IMR-90 (cell line): ENCODE measurements at regions not wholly inside any gene's neighbourhood (a gene's known extent, or its start where the extent isn't known, plus 50 kb on each side); places are given as distances from the start of the nearest gene placed in this dataset.

ENCODE experiments used
- ATAC-seq: fragments of 200-7000 bp; cut with Tn5 transposase; 2 replicates; pipeline ENCODE4 v1.9.1; 2020; ENCODE audit warnings: low read depth, mild to moderate bottlenecking, moderate library complexity
- BruUV-seq: library from RNA; stranded (reverse); fragments of 400-500 nt; replicated peaks from 2 replicates; lab custom pipeline; 2021; lab: Mats Ljungman, UMichigan
- CTCF ChIA-PET: fragments of 300-600 bp; formaldehyde crosslinking; extraction: SDS; loops from one replicate; lab custom pipeline; 2021; ENCODE audit warnings: antibody characterized with exemption; lab: Yijun Ruan, JAX
- POLR2A ChIA-PET: fragments of 300-600 bp; sonication (Branson Sonifier 250); formaldehyde crosslinking; loops from one replicate; lab custom pipeline; 2022; ENCODE audit warnings: antibody characterized with exemption; ENCODE audit not compliant: unreplicated experiment; lab: Charles Lee
- DNase-seq: peaks from one replicate; pipeline ENCODE4 v3.0.0; 2013
- H2AFZ ChIP-seq: replicated peaks from 2 replicates; pipeline ENCODE3; 2013; ENCODE audit warnings: low read length, mild to moderate bottlenecking; ENCODE audit not compliant: poor library complexity
- H2AK5ac ChIP-seq: 2 replicates; pipeline ENCODE4 v1.6.1; 2013; ENCODE audit warnings: low read depth, low read length, inconsistent platforms
- H2AK9ac ChIP-seq: replicated peaks from 2 replicates; pipeline ENCODE3; 2013; ENCODE audit warnings: mild to moderate bottlenecking, low read depth, low read length, moderate library complexity; ENCODE audit not compliant: poor library complexity
- H2BK120ac ChIP-seq: 2 replicates; pipeline ENCODE4 v1.6.1; 2013; ENCODE audit warnings: low read depth, low read length, inconsistent platforms
- H2BK15ac ChIP-seq: 3 replicates; pipeline ENCODE4 v1.6.1; 2013; ENCODE audit warnings: low read depth, low read length, inconsistent platforms
- H2BK20ac ChIP-seq: 2 replicates; pipeline ENCODE4 v1.6.1; 2013; ENCODE audit warnings: low read depth, mild to moderate bottlenecking, inconsistent platforms, low read length, moderate library complexity
- H2BK5ac ChIP-seq: 2 replicates; pipeline ENCODE4 v1.6.1; 2013; ENCODE audit warnings: mild to moderate bottlenecking, low read depth, low read length, inconsistent platforms; ENCODE audit not compliant: poor library complexity, severe bottlenecking
- H3K14ac ChIP-seq: replicated peaks from 2 replicates; pipeline ENCODE4 v1.6.1; 2013; ENCODE audit warnings: low read depth, low read length, inconsistent platforms
- H3K18ac ChIP-seq: 2 replicates; pipeline ENCODE4 v1.6.1; 2013; ENCODE audit warnings: low read depth, low read length, control low read depth
- H3K23ac ChIP-seq: 2 replicates; pipeline ENCODE4 v1.6.1; 2013; ENCODE audit warnings: low read depth, low read length, inconsistent platforms
- H3K27ac ChIP-seq: 2 replicates; pipeline ENCODE4 v1.5.1; 2013; ENCODE audit warnings: mild to moderate bottlenecking, control low read depth, low read length; ENCODE audit not compliant: insufficient read depth
- H3K27me3 ChIP-seq: 2 replicates; pipeline ENCODE4 v1.6.1; 2013; ENCODE audit warnings: low read length; ENCODE audit not compliant: control insufficient read depth, insufficient read depth
- H3K36me3 ChIP-seq: 2 replicates; pipeline ENCODE4 v1.6.1; 2013; ENCODE audit warnings: low read length, mixed read lengths; ENCODE audit not compliant: control insufficient read depth, insufficient read depth
- H3K4ac ChIP-seq: 2 replicates; pipeline ENCODE4 v1.6.1; 2013; ENCODE audit warnings: low read depth, low read length, inconsistent platforms
- H3K4me1 ChIP-seq: 2 replicates; pipeline ENCODE4 v1.6.1; 2013; ENCODE audit warnings: low read length, mixed read lengths; ENCODE audit not compliant: control insufficient read depth, insufficient read depth
- H3K4me2 ChIP-seq: 2 replicates; pipeline ENCODE4 v1.6.1; 2013; ENCODE audit warnings: low read depth, mild to moderate bottlenecking, control low read depth, low read length, moderate library complexity
- H3K4me3 ChIP-seq: 2 replicates; pipeline ENCODE4 v1.5.1; 2013; ENCODE audit warnings: low read depth, mild to moderate bottlenecking, control low read depth, low read length, moderate library complexity; ENCODE audit not compliant: insufficient read depth
- H3K56ac ChIP-seq: 2 replicates; pipeline ENCODE4 v1.6.1; 2013; ENCODE audit warnings: low read length, inconsistent platforms; ENCODE audit not compliant: insufficient read depth; ENCODE audit errors: extremely low read depth
- H3K79me1 ChIP-seq, 2 experiments: 2 replicates each; pipeline ENCODE4 v1.6.1; 2013; ENCODE audit warnings: low read length in 2 of 2, inconsistent platforms in 1 of 2, low read depth in 1 of 2
- H3K9ac ChIP-seq: 2 replicates; pipeline ENCODE4 v1.6.1; 2013; ENCODE audit warnings: low read depth, low read length, control low read depth
- H3K9me1 ChIP-seq: 2 replicates; pipeline ENCODE4 v1.6.1; 2013; ENCODE audit warnings: low read length, inconsistent platforms; ENCODE audit not compliant: insufficient read depth
- H3K9me3 ChIP-seq: 2 replicates; pipeline ENCODE4 v1.6.1; 2013; ENCODE audit warnings: low read length; ENCODE audit not compliant: control insufficient read depth, insufficient read depth
- H4K20me1 ChIP-seq: 2 replicates; pipeline ENCODE4 v1.6.1; 2013; ENCODE audit warnings: low read length, inconsistent platforms; ENCODE audit not compliant: insufficient read depth
- H4K5ac ChIP-seq: 2 replicates; pipeline ENCODE4 v1.6.1; 2013; ENCODE audit warnings: mild to moderate bottlenecking, low read depth, low read length, control low read depth
- H4K8ac ChIP-seq, 2 experiments: 2 replicates each; pipeline ENCODE4 v1.6.1; 2013; ENCODE audit warnings: low read depth in 2 of 2, low read length in 2 of 2, control low read depth in 1 of 2, inconsistent platforms in 1 of 2
- H4K91ac ChIP-seq: 2 replicates; pipeline ENCODE4 v1.6.1; 2013; ENCODE audit warnings: low read depth, low read length, inconsistent platforms; ENCODE audit not compliant: insufficient read depth
- CEBPB ChIP-seq: IDR thresholded peaks from 2 replicates; pipeline ENCODE4 v1.6.1; 2012; ENCODE audit warnings: low read depth, low read length, improper control_type of control experiment
- CTCF ChIP-seq: conservative IDR thresholded peaks from 2 replicates; pipeline ENCODE4 v1.5.1; 2012; ENCODE audit warnings: mild to moderate bottlenecking, low read depth, low read length, improper control_type of control experiment
- ELK1 ChIP-seq: fragments of 150-350 bp; IDR thresholded peaks from 2 replicates; pipeline ENCODE4 v1.6.1; 2016; ENCODE audit warnings: low read depth, mild to moderate bottlenecking, low read length, moderate library complexity, borderline replicate concordance
- FOS ChIP-seq: fragments of 150-350 bp; IDR thresholded peaks from 2 replicates; pipeline ENCODE4 v1.6.1; 2016; ENCODE audit warnings: low read depth, low read length
- MAFK ChIP-seq: IDR thresholded peaks from 2 replicates; pipeline ENCODE4 v1.6.1; 2012; ENCODE audit warnings: low read depth, low read length, improper control_type of control experiment
- RFX5 ChIP-seq: IDR thresholded peaks from 2 replicates; pipeline ENCODE4 v1.8.0; 2012; ENCODE audit warnings: low read depth, mild to moderate bottlenecking, low read length, moderate library complexity
- SMC3 ChIP-seq: fragments of 150-350 bp; IDR thresholded peaks from 2 replicates; pipeline ENCODE4 v1.6.1; 2016; ENCODE audit warnings: low read depth, mild to moderate bottlenecking, antibody characterized with exemption, low read length, moderate library complexity
- USF2 ChIP-seq: fragments of 150-350 bp; IDR thresholded peaks from 2 replicates; pipeline ENCODE4 v1.6.1; 2017; ENCODE audit warnings: mild to moderate bottlenecking, antibody characterized with exemption, low read length, low read depth
- dilution Hi-C: fragments of 300-500 bp; cut with HindIII; formaldehyde crosslinking; loops from one replicate; pipeline ENCODE4 v1.14.3; 2018; ENCODE audit warnings: low sequenced_read_pairs; ENCODE audit not compliant: unreplicated experiment
- in situ Hi-C: fragments of 300-500 bp; cut with MboI; formaldehyde crosslinking; loops from 3 replicates; pipeline ENCODE4 v1.14.3; 2019; ENCODE audit warnings: low sequenced_read_pairs, inconsistent platforms, mixed read lengths
- intact Hi-C: fragments of 100-400 bp; cut with micrococcal nuclease; formaldehyde crosslinking; loops from 2 replicates; pipeline ENCODE4 v1.10.0; 2022

- no peak overlapping the region for H3K14ac ChIP-seq
- H2AK9ac ChIP-seq: no peak overlapping the region
- dilution Hi-C loops: no loop called here
- no peak overlapping the region for H2AK5ac ChIP-seq
- ChIA-PET CTCF (interaction anchor here (0.6 kb wide), 1 partner anchor 23 kb away, joined by 3 read pairs; no protein-coding TSS in a partner anchor), POLR2A (no interaction called here)
- intact Hi-C loops: no loop called here
- no peak overlapping the region for H3K9ac ChIP-seq
- no peaks in the 10 kb centered on the region for H3K79me1 ChIP-seq
- no peak for ATAC-seq
- H3K36me3 ChIP-seq: no peaks in the 10 kb centered on the region
- BruUV-seq: no TSS peak
- H3K4me3 ChIP-seq: no peak overlapping the region
- peaks cover 6% of the 10 kb centered on the region; the same call in 1 of the 2 replicates for H3K9me3 ChIP-seq
- no peak overlapping the region for H3K4me2 ChIP-seq
- H2BK20ac ChIP-seq: no peak overlapping the region
- no peaks in the 10 kb centered on the region for H3K9me1 ChIP-seq
- in situ Hi-C loops: no loop called here
- no peak overlapping the region for H3K18ac ChIP-seq
- H4K91ac ChIP-seq: no peak overlapping the region
- no peak overlapping the region for H2AFZ ChIP-seq
- no peak overlapping the region for H3K4ac ChIP-seq
- H3K27me3 ChIP-seq: no peaks in the 10 kb centered on the region
- no peak for DNase-seq
- no peak overlapping the region for H2BK15ac ChIP-seq
- H2BK120ac ChIP-seq: no peak overlapping the region
- no peak overlapping the region for H3K27ac ChIP-seq
- no peak overlapping the region for H2BK5ac ChIP-seq
- H4K20me1 ChIP-seq: no peaks in the 10 kb centered on the region
- no peak overlapping the region for H3K23ac ChIP-seq
- no peak overlapping the region for H4K8ac ChIP-seq
- H4K5ac ChIP-seq: no peak overlapping the region
- TF ChIP-seq ELK1 (no peak), MAFK (no peak), FOS (no peak), CTCF (no peak), RFX5 (no peak), CEBPB (no peak), SMC3 (no peak), USF2 (no peak)
- H3K4me1 ChIP-seq: no peaks in the 10 kb centered on the region
- no peak overlapping the region for H3K56ac ChIP-seq
These were observed 376.9 kb upstream of the ARPP21 start for GRCh38 chr3:35262406-35262805.
